SK-N-SH (cell line): ENCODE measurements at regions not wholly inside any gene's neighbourhood (a gene's known extent, or its start where the extent isn't known, plus 50 kb on each side); places are given as distances from the start of the nearest gene placed in this dataset.

Experiments
- JUND ChIP-seq: IDR thresholded peaks from 2 replicates; pipeline ENCODE4 v1.4.0; 2012
- RAD21 ChIP-seq: IDR thresholded peaks from 2 replicates; pipeline ENCODE4 v1.6.1; 2012; ENCODE audit warnings: mild to moderate bottlenecking, low read length
- SMC3 ChIP-seq: IDR thresholded peaks from 2 replicates; pipeline ENCODE4 v1.6.1; 2012; ENCODE audit warnings: low read depth, low read length, improper control_type of control experiment
- TCF12 ChIP-seq: IDR thresholded peaks from 2 replicates; pipeline ENCODE4 v1.4.0; 2012
- USF1 ChIP-seq: IDR thresholded peaks from 2 replicates; pipeline ENCODE4 v1.4.0; 2012; ENCODE audit warnings: low read depth, borderline replicate concordance

- TF ChIP-seq TCF12 (no peak), USF1 (no peak), RAD21 (no peak), JUND (no peak), SMC3 (no peak)
These were observed 70.4 kb upstream of the THRB start for GRCh38 chr3:24565053-24565452.
